ENCODE measurements at regions not wholly inside any gene's neighbourhood (a gene's known extent, or its start where the extent isn't known, plus 50 kb on each side); places are given as distances from the start of the nearest gene placed in this dataset.

GRCh38 chr6:9405369-9405768 is 970.0 kb upstream of the SLC35B3 start:
- no peak for DNase-seq (ENCODE audit: low read depth)

- DNase-seq (ENCODE audit: low read depth): no peak
Measured at GRCh38 chr6:9404351-9405146, 969.2 kb upstream of the SLC35B3 start.

GRCh38 chr6:9403736-9404135 is 968.4 kb upstream of the SLC35B3 start:
- DNase-seq (ENCODE audit: low read depth): no peak

- no peak for DNase-seq (ENCODE audit: low read depth)
Measured at GRCh38 chr6:9401960-9402359, 966.6 kb upstream of the SLC35B3 start.

GRCh38 chr6:9399916-9400315 is 964.6 kb upstream of the SLC35B3 start:
- DNase-seq (ENCODE audit: low read depth): no peak

- DNase-seq (ENCODE audit: low read depth): no peak
Measured at GRCh38 chr6:9398767-9399373, 963.5 kb upstream of the SLC35B3 start.

- DNase-seq (ENCODE audit: low read depth): no peak
Measured at GRCh38 chr6:9398071-9398766, 962.9 kb upstream of the SLC35B3 start.

- no peak for DNase-seq (ENCODE audit: low read depth)
Measured at GRCh38 chr6:9388596-9388995, 953.3 kb upstream of the SLC35B3 start.

- no peak for DNase-seq (ENCODE audit: low read depth)
Measured at GRCh38 chr6:9380568-9380967, 945.2 kb upstream of the SLC35B3 start.

- no peak for DNase-seq (ENCODE audit: low read depth)
Measured at GRCh38 chr6:9373308-9373707, 938.0 kb upstream of the SLC35B3 start.

- DNase-seq (ENCODE audit: low read depth): no peak
Measured at GRCh38 chr6:9370480-9370879, 935.1 kb upstream of the SLC35B3 start.

GRCh38 chr6:9365378-9365777 is 930.0 kb upstream of the SLC35B3 start:
- no peak for DNase-seq (ENCODE audit: low read depth)

- no peak for DNase-seq (ENCODE audit: low read depth)
Measured at GRCh38 chr6:9361749-9362148, 926.4 kb upstream of the SLC35B3 start.

- DNase-seq (ENCODE audit: low read depth): no peak
Measured at GRCh38 chr6:9360881-9361280, 925.5 kb upstream of the SLC35B3 start.

GRCh38 chr6:9347608-9348007 is 912.3 kb upstream of the SLC35B3 start:
- no peak for DNase-seq (ENCODE audit: low read depth)

- DNase-seq (ENCODE audit: low read depth): no peak
Measured at GRCh38 chr6:9346923-9347322, 911.6 kb upstream of the SLC35B3 start.

- no peak for DNase-seq (ENCODE audit: low read depth)
Measured at GRCh38 chr6:9335431-9335830, 900.1 kb upstream of the SLC35B3 start.

GRCh38 chr6:9334979-9335378 is 899.6 kb upstream of the SLC35B3 start:
- no peak for DNase-seq (ENCODE audit: low read depth)

- DNase-seq (ENCODE audit: low read depth): no peak
Measured at GRCh38 chr6:9332241-9332780, 897.0 kb upstream of the SLC35B3 start.

GRCh38 chr6:9316831-9317230 is 881.5 kb upstream of the SLC35B3 start:
- DNase-seq (ENCODE audit: low read depth): no peak

- DNase-seq (ENCODE audit: low read depth): no peak
Measured at GRCh38 chr6:9315966-9316650, 880.8 kb upstream of the SLC35B3 start.

- DNase-seq (ENCODE audit: low read depth): no peak
Measured at GRCh38 chr6:9308284-9308683, 872.9 kb upstream of the SLC35B3 start.

Data from stimulated activated CD8-positive, alpha-beta memory T cell treated with anti-CD3 and anti-CD28 coated beads, Interleukin-4, amount 100 ng/mL, for 24 hours (primary cell).